Fibroblast of skin of scalp (primary cell): ENCODE measurements at regions not wholly inside any gene's neighbourhood (a gene's known extent, or its start where the extent isn't known, plus 50 kb on each side); places are given as distances from the start of the nearest gene placed in this dataset.
"Not testable (repeated sequence)": the region's sequence is repeated elsewhere in the genome, so short reads cannot be mapped to it uniquely, and the experiment has no call there.

Source experiments
- DNase-seq: peaks from one replicate; pipeline ENCODE4 v3.0.0-alpha.2; 2013

- DNase-seq, result peak; percentile 40
Observed at GRCh38 chr4:112058433-112058832, 86.8 kb upstream of the FAM241A start.

- DNase-seq, result peak; percentile 29
Observed at GRCh38 chr4:112060212-112060611, 85.0 kb upstream of the FAM241A start.

DNA sequence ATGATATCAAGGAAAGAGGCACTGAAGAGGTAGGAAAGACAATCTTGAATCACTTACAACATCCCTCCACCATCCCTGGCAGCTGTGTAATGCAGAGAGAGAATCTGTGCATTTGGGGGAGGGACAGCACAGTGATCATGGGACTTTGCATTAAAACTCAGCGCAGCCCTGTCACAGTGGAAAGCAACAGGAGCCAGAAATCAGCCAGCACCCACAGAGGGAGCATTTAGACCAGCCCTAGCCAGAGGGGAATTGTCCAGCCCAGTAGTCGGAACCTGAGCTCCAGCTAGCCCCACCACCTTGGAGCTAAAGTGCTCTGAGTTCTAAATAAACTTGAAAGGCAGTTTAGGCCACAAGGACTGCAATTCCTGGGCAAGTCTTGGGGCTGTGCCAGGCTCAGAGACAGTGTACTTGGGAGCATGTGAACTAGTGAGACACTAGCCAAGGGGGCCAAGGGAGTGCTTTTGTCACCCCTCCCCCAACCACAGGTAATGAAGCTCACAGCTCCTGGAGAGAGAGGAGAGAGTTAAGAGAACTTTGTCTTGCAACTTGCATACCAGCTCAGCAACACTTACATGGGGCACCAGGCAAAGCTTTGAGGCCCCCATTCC, 83.9 kb upstream of the FAM241A start:
- DNase-seq, result no peak

DNA sequence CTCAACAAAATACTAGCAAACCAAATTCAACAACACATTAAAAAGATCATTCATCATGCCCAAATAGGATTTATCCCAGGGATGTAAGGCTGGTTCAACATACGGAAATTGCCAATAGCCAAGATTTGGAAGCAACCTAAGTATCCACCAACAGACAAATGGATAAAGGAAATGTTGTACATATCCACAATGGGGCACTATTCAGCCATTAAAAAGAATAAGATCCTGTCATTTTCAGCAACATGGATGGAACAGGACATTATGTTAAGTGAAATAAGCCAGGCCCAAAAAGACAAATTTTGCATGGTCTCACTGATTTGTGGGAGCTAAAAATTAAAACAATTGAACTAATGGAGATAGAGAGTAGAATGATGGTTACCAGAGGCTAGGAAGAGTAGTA, 82.0 kb upstream of the FAM241A start:
- DNase-seq, result no peak

DNA sequence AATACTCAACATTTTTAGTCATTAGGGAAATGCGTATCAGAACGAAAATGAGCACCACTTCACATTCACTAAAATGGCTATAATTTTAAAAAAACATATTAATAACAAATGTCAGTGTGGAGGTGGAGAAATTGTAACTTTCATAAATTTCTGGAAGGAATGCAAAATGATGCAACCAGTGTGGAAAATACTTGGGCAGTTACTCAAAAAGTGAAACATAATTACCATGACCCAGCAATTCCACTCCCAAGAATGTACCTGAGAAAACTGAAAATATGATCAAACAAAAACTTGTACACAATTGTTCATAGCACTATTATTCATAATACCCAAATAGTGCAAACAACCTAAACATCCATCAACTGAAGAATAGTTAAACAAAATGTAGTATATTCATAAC, 76.1 kb upstream of the FAM241A start:
- peak; percentile 25 for DNase-seq

GRCh38 chr4:112073181-112073580, 72.1 kb upstream of the FAM241A start:
- DNase-seq, result peak; percentile 60

DNA sequence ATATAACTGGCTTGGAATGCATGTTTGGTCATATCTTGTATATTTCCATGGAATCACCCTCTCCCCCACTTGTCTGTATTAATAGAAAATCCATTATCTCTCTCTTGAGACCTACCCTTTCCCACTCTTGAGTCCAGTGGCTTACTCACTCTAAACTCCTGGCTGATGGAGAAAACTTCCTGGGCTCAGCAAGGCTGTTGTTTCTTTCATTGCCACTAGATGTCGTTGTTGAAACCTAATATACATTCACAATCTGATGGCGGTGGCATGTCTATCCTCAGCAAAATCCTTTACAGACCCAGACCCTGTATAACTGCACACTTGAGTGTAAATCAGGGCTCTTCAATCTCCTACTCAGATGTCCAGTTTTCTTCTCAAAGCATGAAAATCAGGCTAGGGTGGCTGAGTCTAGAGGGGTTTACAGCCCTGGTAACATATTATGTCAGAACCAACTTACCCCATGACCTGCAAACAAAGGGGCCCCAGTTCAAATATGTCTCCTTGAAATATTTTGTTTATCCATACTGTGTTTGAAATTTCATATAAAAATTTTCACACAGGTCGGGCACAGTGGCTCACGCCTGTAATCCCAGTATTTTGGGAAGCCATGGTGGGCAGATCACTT, 70.0 kb upstream of the FAM241A start:
- DNase-seq, result peak; percentile 64

GRCh38 chr4:112075906-112076305, 69.3 kb upstream of the FAM241A start:
- DNase-seq, result no peak

DNA sequence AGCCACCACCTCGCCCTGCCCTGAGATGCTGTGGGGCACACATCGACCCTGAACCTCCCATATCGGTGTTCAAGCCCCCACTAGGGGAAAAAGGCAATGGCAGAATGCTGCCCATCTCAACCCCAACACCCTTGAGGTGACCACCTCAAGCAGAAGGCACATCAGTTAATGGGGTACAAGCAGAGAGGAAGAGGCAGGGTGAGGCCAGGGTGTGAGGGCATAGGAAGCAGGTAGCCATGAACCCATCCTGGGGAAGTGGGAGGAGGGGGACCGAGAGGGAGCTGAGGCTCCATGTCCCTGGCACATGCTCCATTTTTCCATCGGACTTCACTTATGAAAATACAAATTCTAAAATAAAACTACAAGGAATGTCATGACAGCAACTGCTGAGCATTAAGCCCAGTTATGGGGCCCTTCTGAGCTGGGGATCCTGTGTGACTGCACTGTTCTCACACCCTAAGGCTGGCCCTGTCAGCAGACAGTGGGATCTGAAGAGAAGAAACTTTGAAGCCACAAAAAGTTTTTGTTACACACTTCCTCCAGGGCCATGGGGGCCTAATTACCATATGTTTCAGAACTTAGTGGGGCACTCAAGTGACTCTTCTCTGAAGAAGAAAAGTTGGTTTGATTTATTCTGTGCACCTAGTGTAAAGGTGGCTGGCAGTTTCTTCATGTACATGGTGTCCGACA, 68.2 kb upstream of the FAM241A start:
- no peak for DNase-seq

GRCh38 chr4:112077743-112078142, 67.5 kb upstream of the FAM241A start:
- no peak for DNase-seq

GRCh38 chr4:112082954-112083586, 62.2 kb upstream of the FAM241A start:
- peak; percentile 65 for DNase-seq

GRCh38 chr4:112083587-112084347, 61.5 kb upstream of the FAM241A start:
- peak; percentile 6 for DNase-seq

DNA sequence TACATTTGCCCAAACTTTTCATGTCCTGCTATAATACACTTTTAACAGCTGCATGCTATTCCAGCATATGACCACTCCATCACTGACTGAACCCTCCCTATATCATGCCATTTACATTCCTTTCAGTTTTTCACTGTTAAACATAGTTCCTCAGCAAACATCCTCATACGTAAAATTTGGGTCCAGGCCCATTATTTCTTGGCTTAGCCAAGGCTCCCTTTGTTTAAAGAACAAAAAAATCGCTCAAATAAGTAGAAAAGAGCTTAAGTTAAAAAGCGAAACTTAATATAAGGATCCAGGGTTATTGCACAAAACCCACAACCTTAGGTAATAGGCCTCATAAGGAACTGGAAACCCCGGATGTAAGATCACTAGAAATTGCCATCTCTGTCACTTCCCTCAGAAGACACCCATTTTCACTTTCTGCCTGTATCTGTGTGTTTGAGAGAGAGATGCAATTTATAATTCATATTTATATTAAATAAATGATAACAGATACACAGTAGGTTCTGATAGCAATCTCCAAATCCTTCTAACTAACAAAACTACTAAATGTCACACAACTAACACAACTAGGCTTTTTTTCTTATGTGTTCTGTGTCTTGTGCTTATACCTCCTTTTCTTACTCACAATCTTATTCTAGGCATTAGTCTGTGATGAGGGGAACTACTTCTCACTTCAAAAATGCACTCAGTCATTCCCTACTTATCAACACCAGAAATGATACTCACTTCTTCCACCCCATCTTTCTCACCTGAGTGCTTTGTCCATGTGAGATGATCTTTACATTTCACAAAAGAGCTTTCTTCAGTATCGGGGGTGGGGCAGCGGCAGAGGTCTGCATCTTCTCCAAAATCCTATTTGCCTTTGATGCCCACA, 59.9 kb upstream of the FAM241A start:
- DNase-seq, result peak; percentile 4

- DNase-seq, result no peak
Observed at GRCh38 chr4:112086036-112086434, 59.2 kb upstream of the FAM241A start.

GRCh38 chr4:112086661-112087060, 58.6 kb upstream of the FAM241A start:
- not testable (repeated sequence) for DNase-seq

GRCh38 chr4:112092330-112092729, 52.9 kb upstream of the FAM241A start:
- DNase-seq, result not testable (repeated sequence)

- DNase-seq, result no peak
Observed at GRCh38 chr4:112093636-112094202, 51.5 kb upstream of the FAM241A start.

DNA sequence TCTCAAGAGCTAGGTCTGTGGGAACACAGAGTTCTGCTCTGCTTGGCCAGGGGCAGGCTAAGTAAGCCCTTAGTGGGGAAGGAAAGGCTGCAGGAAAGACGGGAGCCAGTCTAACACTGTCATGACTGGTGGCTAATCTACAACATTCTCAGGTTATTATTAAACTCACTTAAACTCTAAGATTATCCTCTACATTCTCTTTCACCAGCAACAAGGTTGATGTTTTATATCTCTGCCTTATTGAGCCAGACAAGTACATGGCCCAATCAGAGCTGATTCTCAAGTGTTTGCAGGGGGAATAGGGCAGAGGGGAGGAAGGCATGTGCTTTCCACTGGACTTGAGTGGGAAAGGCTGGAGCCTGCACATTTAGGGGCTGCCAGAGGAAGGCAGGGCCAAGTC, 50.9 kb upstream of the FAM241A start:
- DNase-seq, result no peak
